H1 (cell line): ENCODE measurements at regions not wholly inside any gene's neighbourhood (a gene's known extent, or its start where the extent isn't known, plus 50 kb on each side); places are given as distances from the start of the nearest gene placed in this dataset.
A peak's percentile ranks its signal among the peaks of the same experiment; 100 is the strongest.

Experiments
- CTCF ChIA-PET: fragments of 300-600 bp; sonication (Branson Sonifier 250); formaldehyde crosslinking; loops from one replicate; lab custom pipeline; 2021; ENCODE audit not compliant: partially characterized antibody; lab: Charles Lee
- POLR2A ChIA-PET: fragments of 300-600 bp; sonication (Branson Sonifier 250); formaldehyde crosslinking; loops from one replicate; lab custom pipeline; 2021; ENCODE audit warnings: inconsistent platforms; ENCODE audit not compliant: partially characterized antibody; lab: Charles Lee
- DNase-seq, 2 experiments: peaks; one replicate each; pipeline versions ENCODE4 v3.0.0 to v3.0.0-alpha.2; 2010 to 2022; ENCODE audit warnings: low spot score in 2 of 2, low read depth in 1 of 2, mixed read lengths in 1 of 2
- FAIRE-seq: peaks from 2 replicates; lab custom pipeline; 2011; peaks lifted over from hg19 to GRCh38; lab: Jason Lieb, UNC
- H2AFZ ChIP-seq: 2 replicates; pipeline ENCODE4 v1.8.1; 2012; ENCODE audit warnings: low read length, inconsistent platforms
- H2AK5ac ChIP-seq: 2 replicates; pipeline ENCODE4 v1.6.1; 2013; ENCODE audit warnings: low read depth, low read length
- H2BK120ac ChIP-seq: replicated peaks from 2 replicates; pipeline ENCODE3; 2013; ENCODE audit warnings: low read depth, low read length, inconsistent platforms
- H2BK12ac ChIP-seq: 2 replicates; pipeline ENCODE4 v1.6.1; 2013; ENCODE audit warnings: low read depth, low read length
- H2BK15ac ChIP-seq: 2 replicates; pipeline ENCODE4 v1.6.1; 2013; ENCODE audit warnings: low read length
- H2BK20ac ChIP-seq: 2 replicates; pipeline ENCODE4 v1.6.1; 2013; ENCODE audit warnings: low read length
- H2BK5ac ChIP-seq: 2 replicates; pipeline ENCODE4 v1.6.1; 2013; ENCODE audit warnings: low read depth, low read length
- H3K14ac ChIP-seq: 2 replicates; pipeline ENCODE4 v1.6.1; 2013; ENCODE audit warnings: inconsistent platforms; ENCODE audit not compliant: insufficient read length
- H3K18ac ChIP-seq: 2 replicates; pipeline ENCODE4 v1.6.1; 2013; ENCODE audit warnings: low read length; ENCODE audit errors: extremely low read depth
- H3K23ac ChIP-seq: 2 replicates; pipeline ENCODE4 v1.6.1; 2013; ENCODE audit warnings: inconsistent platforms; ENCODE audit not compliant: insufficient read length
- H3K23me2 ChIP-seq: 2 replicates; pipeline ENCODE4 v1.6.1; 2013; ENCODE audit warnings: low read depth, low read length
- H3K27ac ChIP-seq: 2 replicates; pipeline ENCODE4 v1.6.1; 2011; ENCODE audit warnings: low read depth, low read length, inconsistent platforms
- H3K27me3 ChIP-seq, 4 experiments: replicated peaks in 1 of 4; 1 replicate in 1 of 4; 2 replicates in 3 of 4; pipeline versions ENCODE4 v1.6.1 to v1.8.1; 2011 to 2013; ENCODE audit warnings: low read length in 3 of 4, mild to moderate bottlenecking in 3 of 4, inconsistent platforms in 2 of 4, mixed read lengths in 2 of 4, moderate library complexity in 1 of 4; ENCODE audit not compliant: control insufficient read depth in 3 of 4, insufficient read depth in 3 of 4; ENCODE audit errors: extremely low read depth in 1 of 4
- H3K36me3 ChIP-seq, 4 experiments: 2 replicates each; pipeline versions ENCODE4 v1.6.1 to v1.8.1; 2011 to 2013; ENCODE audit warnings: mild to moderate bottlenecking in 4 of 4, low read length in 3 of 4, moderate library complexity in 2 of 4, control low read depth in 1 of 4, inconsistent platforms in 1 of 4; ENCODE audit not compliant: insufficient read depth in 4 of 4, control insufficient read depth in 2 of 4
- H3K4ac ChIP-seq: replicated peaks from 2 replicates; pipeline ENCODE3; 2013; ENCODE audit warnings: low read length, low read depth, mixed read lengths, inconsistent platforms; ENCODE audit not compliant: insufficient read length
- H3K4me1 ChIP-seq, 4 experiments: replicated peaks in 1 of 4; 1 replicate in 1 of 4; 2 replicates in 3 of 4; pipeline versions ENCODE4 v1.6.1 to v1.8.1; 2011 to 2013; ENCODE audit warnings: low read length in 3 of 4, inconsistent platforms in 2 of 4, mixed read lengths in 1 of 4; ENCODE audit not compliant: insufficient read depth in 4 of 4, control insufficient read depth in 3 of 4
- H3K4me2 ChIP-seq, 2 experiments: 2 replicates each; pipeline versions ENCODE4 v1.6.1 to v1.8.1; 2011 to 2013; ENCODE audit warnings: low read depth in 2 of 2, low read length in 2 of 2, control low read depth in 1 of 2, inconsistent platforms in 1 of 2, mild to moderate bottlenecking in 1 of 2; ENCODE audit not compliant: insufficient read depth in 1 of 2
- H3K4me3 ChIP-seq, 4 experiments: fragments of 200-600, 300-600 bp in 1 of 4; sonication (generic), shearing (Covaris generic), sonication (Bioruptor Twin) in 1 of 4; 2 replicates each; pipeline versions ENCODE4 v1.5.1 to v1.8.1; 2011 to 2016; ENCODE audit warnings: low read length in 4 of 4, low read depth in 3 of 4, control low read depth in 2 of 4, inconsistent platforms in 2 of 4, mild to moderate bottlenecking in 2 of 4, mixed read lengths in 1 of 4, moderate library complexity in 1 of 4; ENCODE audit not compliant: insufficient read depth in 2 of 4; ENCODE audit errors: extremely low read depth in 1 of 4
- H3K56ac ChIP-seq: replicated peaks from 2 replicates; pipeline ENCODE3; 2013; ENCODE audit warnings: low read depth, mild to moderate bottlenecking, mixed read lengths, low read length, inconsistent platforms; ENCODE audit not compliant: insufficient read length
- H3K79me1 ChIP-seq: 2 replicates; pipeline ENCODE4 v1.6.1; 2013; ENCODE audit warnings: low read depth, low read length, control low read depth
- H3K79me2 ChIP-seq, 2 experiments: 2 replicates each; pipeline versions ENCODE4 v1.6.1 to v1.8.1; 2012 to 2013; ENCODE audit warnings: low read length in 2 of 2, mild to moderate bottlenecking in 2 of 2, inconsistent platforms in 1 of 2; ENCODE audit not compliant: insufficient read depth in 2 of 2, control insufficient read depth in 1 of 2
- H3K9ac ChIP-seq, 4 experiments: replicated peaks in 1 of 4; 1 replicate in 1 of 4; 2 replicates in 3 of 4; pipeline versions ENCODE4 v1.6.1 to v1.8.1; 2011 to 2013; ENCODE audit warnings: low read depth in 3 of 4, low read length in 3 of 4, control low read depth in 2 of 4, mild to moderate bottlenecking in 2 of 4, moderate library complexity in 2 of 4, inconsistent platforms in 1 of 4; ENCODE audit errors: extremely low read depth in 1 of 4
- H3K9me3 ChIP-seq, 2 experiments: 2 replicates each; pipeline versions ENCODE4 v1.6.1 to v1.8.1; 2012 to 2013; ENCODE audit warnings: mild to moderate bottlenecking in 2 of 2, moderate library complexity in 2 of 2, control low read depth in 1 of 2, inconsistent platforms in 1 of 2, low read depth in 1 of 2, low read length in 1 of 2, mixed read lengths in 1 of 2; ENCODE audit not compliant: insufficient read depth in 2 of 2
- H4K20me1 ChIP-seq, 2 experiments: replicated peaks in 1 of 2; 2 replicates each; pipeline versions ENCODE3 to v1.8.1; 2011 to 2013; ENCODE audit warnings: inconsistent platforms in 2 of 2, low read length in 2 of 2, mild to moderate bottlenecking in 1 of 2; ENCODE audit not compliant: insufficient read depth in 2 of 2, control insufficient read depth in 1 of 2
- H4K5ac ChIP-seq: 2 replicates; pipeline ENCODE4 v1.6.1; 2013; ENCODE audit warnings: low read length, low read depth, mixed read lengths, inconsistent platforms; ENCODE audit not compliant: insufficient read length
- H4K8ac ChIP-seq: 2 replicates; pipeline ENCODE4 v1.8.0; 2013; ENCODE audit warnings: mild to moderate bottlenecking, moderate library complexity, low read length, inconsistent platforms; ENCODE audit not compliant: insufficient read depth; ENCODE audit errors: extremely low read depth
- H4K91ac ChIP-seq: replicated peaks from 2 replicates; pipeline ENCODE3; 2013; ENCODE audit warnings: low read length, mixed read lengths, inconsistent platforms; ENCODE audit not compliant: insufficient read length
- BACH1 ChIP-seq: IDR thresholded peaks from 2 replicates; pipeline ENCODE4 v1.6.1; 2012; ENCODE audit warnings: low read length, improper control_type of control experiment
- BCL11A ChIP-seq, 2 experiments: IDR thresholded peaks; one replicate each; pipeline ENCODE4 v1.6.1; 2011; ENCODE audit warnings: low read depth in 2 of 2, low read length in 2 of 2, mild to moderate bottlenecking in 2 of 2
- CBX5 ChIP-seq: fragments of 300-800, 300-1000 bp; sonication (generic); IDR thresholded peaks from 2 replicates; pipeline ENCODE4 v1.7.1; 2016; ENCODE audit warnings: antibody characterized with exemption, low read length, low read depth
- CREB1 ChIP-seq: IDR thresholded peaks from 2 replicates; pipeline ENCODE4 v1.6.1; 2012; ENCODE audit warnings: inconsistent platforms
- EZH2 ChIP-seq: fragments of 200-600 bp; sonication (generic); IDR thresholded peaks from 2 replicates; pipeline ENCODE4 v1.7.1; 2012; ENCODE audit warnings: low read depth, mild to moderate bottlenecking, moderate library complexity, low read length, inconsistent platforms; ENCODE audit not compliant: severe bottlenecking
- RAD21 ChIP-seq, 2 experiments: IDR thresholded peaks in 1 of 2; conservative IDR thresholded peaks in 1 of 2; 2 replicates each; pipeline ENCODE4 v1.6.1; 2011; ENCODE audit warnings: low read depth in 2 of 2, low read length in 2 of 2, improper control_type of control experiment in 1 of 2, inconsistent platforms in 1 of 2, mild to moderate bottlenecking in 1 of 2, moderate library complexity in 1 of 2
- SIX5 ChIP-seq: IDR thresholded peaks from 2 replicates; pipeline ENCODE4 v1.6.1; 2011; ENCODE audit warnings: mild to moderate bottlenecking, low read depth, low read length
- SRF ChIP-seq: IDR thresholded peaks from 2 replicates; pipeline ENCODE4 v1.6.1; 2011; ENCODE audit warnings: mild to moderate bottlenecking, low read depth, low read length, moderate library complexity
- WGBS, 2 experiments: shearing (Covaris generic) in 1 of 2; methylation state at CpG; one replicate each; pipeline versions ENCODE4 v1.1.6 to v1.1.7; 2013 to 2015; ENCODE audit warnings: low lambda C conversion rate in 2 of 2, mixed read lengths in 2 of 2, inconsistent platforms in 1 of 2, low coverage in 1 of 2, missing lambda C conversion rate in 1 of 2; ENCODE audit not compliant: insufficient replicate concordance in 2 of 2, insufficient coverage in 1 of 2, insufficient read length in 1 of 2; ENCODE audit errors: extremely low coverage in 1 of 2, missing lambda C conversion rate in 1 of 2; 5-methylcytosine and 5-hydroxymethylcytosine counted together
- TF ChIP-seq, protein P1 (sequence below), 3 experiments: IDR thresholded peaks; 1 replicate in 2 of 3; 2 replicates in 1 of 3; pipeline versions ENCODE4 v1.5.1 to v1.6.1; 2011; ENCODE audit warnings: low read length in 3 of 3, mild to moderate bottlenecking in 3 of 3, inconsistent platforms in 2 of 3, low read depth in 1 of 3, moderate library complexity in 1 of 3; ENCODE audit not compliant: insufficient read depth in 1 of 3; ENCODE audit errors: control extremely low read depth in 1 of 3

DNA sequence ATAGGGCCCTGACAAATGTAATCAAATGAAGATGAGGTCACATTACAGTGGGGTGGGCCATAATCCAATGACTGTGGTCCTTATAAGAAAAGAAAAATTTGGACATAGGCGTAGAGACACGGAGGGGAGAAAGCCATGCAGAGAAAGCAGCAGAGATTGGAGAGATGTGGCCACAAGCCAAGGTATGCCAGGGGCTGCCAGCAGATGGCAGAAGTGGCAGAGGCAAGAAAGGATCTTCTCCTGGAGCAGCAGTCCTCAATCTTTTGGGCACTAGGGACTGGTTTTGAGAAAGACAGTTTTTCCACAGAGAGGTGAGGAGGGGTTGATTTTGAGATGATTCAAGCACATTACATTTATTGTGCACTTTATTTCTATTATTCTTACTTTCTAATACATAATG is 355.1 kb downstream of the NPHP4 start:
- H2BK20ac ChIP-seq = no peak overlapping the region
- H3K4me3 ChIP-seq = no peak overlapping the region
- H3K79me1 ChIP-seq = no peaks in the 10 kb centered on the region
- no peak overlapping the region for H3K56ac ChIP-seq
- H3K18ac ChIP-seq = no peak overlapping the region
- H3K23me2 ChIP-seq = no peaks in the 10 kb centered on the region
- no peaks in the 10 kb centered on the region for H3K27me3 ChIP-seq
- H3K4me1 ChIP-seq = 0 out of 7 replicates have a peak, but pooled peaks cover 0 to 2% (median 0%) of the 10 kb centered on the region in 4 experiments
- H3K4ac ChIP-seq = no peak overlapping the region
- WGBS, 2 experiments = 83% methylated on average over 2 of the region's 2 CpGs; no CpG with 5 or more reads in 1 of the 2 experiments
- peaks cover 0 to 2% of the 10 kb centered on the region in 2 experiments; a peak in 1 of 4 replicates for H3K9me3 ChIP-seq
- no peak overlapping the region for H2BK12ac ChIP-seq
- no peak for FAIRE-seq
- no peak overlapping the region for H4K5ac ChIP-seq
- H4K8ac ChIP-seq = no peak overlapping the region
- H2BK120ac ChIP-seq = no peak overlapping the region
- TF ChIP-seq BACH1 (no peak), EZH2 (no peak), SRF (no peak), BCL11A (IDR thresholded peaks at IDR 0.05; ENCODE audit: low read depth in 2 of 2, low read length in 2 of 2) (no peak), CREB1 (no peak), RAD21 (IDR thresholded peaks at IDR 0.05 in 1 of 2, conservative IDR thresholded peaks at IDR 0.05 in 1 of 2; ENCODE audit: low read depth in 2 of 2, low read length in 2 of 2) (peak; percentile 55 to 67), CBX5 (no peak), SIX5 (no peak)
- TF ChIP-seq, protein P1, sequence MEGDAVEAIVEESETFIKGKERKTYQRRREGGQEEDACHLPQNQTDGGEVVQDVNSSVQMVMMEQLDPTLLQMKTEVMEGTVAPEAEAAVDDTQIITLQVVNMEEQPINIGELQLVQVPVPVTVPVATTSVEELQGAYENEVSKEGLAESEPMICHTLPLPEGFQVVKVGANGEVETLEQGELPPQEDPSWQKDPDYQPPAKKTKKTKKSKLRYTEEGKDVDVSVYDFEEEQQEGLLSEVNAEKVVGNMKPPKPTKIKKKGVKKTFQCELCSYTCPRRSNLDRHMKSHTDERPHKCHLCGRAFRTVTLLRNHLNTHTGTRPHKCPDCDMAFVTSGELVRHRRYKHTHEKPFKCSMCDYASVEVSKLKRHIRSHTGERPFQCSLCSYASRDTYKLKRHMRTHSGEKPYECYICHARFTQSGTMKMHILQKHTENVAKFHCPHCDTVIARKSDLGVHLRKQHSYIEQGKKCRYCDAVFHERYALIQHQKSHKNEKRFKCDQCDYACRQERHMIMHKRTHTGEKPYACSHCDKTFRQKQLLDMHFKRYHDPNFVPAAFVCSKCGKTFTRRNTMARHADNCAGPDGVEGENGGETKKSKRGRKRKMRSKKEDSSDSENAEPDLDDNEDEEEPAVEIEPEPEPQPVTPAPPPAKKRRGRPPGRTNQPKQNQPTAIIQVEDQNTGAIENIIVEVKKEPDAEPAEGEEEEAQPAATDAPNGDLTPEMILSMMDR (IDR thresholded peaks at IDR 0.05; ENCODE audit: control extremely low read depth in 1 of 3, insufficient read depth in 1 of 3, low read depth in 1 of 3, low read length in 3 of 3) = peak; percentile 51 to 66 (median 58)
- H3K79me2 ChIP-seq = no peaks in the 10 kb centered on the region
- POLR2A ChIA-PET = no interaction called here
- no peak overlapping the region for H2BK5ac ChIP-seq
- H4K91ac ChIP-seq = no peak overlapping the region
- no peak overlapping the region for H3K23ac ChIP-seq
- no peaks in the 10 kb centered on the region for H3K36me3 ChIP-seq
- no peak overlapping the region for H3K27ac ChIP-seq
- no peak overlapping the region for H2AK5ac ChIP-seq
- CTCF ChIA-PET = interaction anchor here (1.0 to 7.7 kb wide), 6 partner anchors 9 to 127 kb away, joined by 3 to 57 read pairs (median 7); no protein-coding TSS in a partner anchor
- no peak overlapping the region for H3K9ac ChIP-seq
- no peak overlapping the region for H2BK15ac ChIP-seq
- no peak for DNase-seq
- H3K14ac ChIP-seq = no peak overlapping the region
- peaks cover 0 to 2% of the 10 kb centered on the region in 2 experiments for H4K20me1 ChIP-seq
- no peak overlapping the region for H3K4me2 ChIP-seq
- H2AFZ ChIP-seq = no peak overlapping the region
